DMS114 treated with DMSO at 0.1 percent for 48 hours (cell line): ENCODE measurements at regions not wholly inside any gene's neighbourhood (a gene's known extent, or its start where the extent isn't known, plus 50 kb on each side); places are given as distances from the start of the nearest gene placed in this dataset.

ENCODE experiments used
- DNase-seq: peaks from one replicate; lab custom pipeline; 2025; ENCODE audit not compliant: unreplicated experiment; lab: John Stamatoyannopoulos, UW

GRCh38 chr4:145427991-145428390 is 53.7 kb upstream of the SMAD1 start:
- no peak for DNase-seq

- no peak for DNase-seq
These were observed 54.4 kb upstream of the SMAD1 start for GRCh38 chr4:145427221-145427620.

GRCh38 chr4:145423017-145423708 is 58.5 kb upstream of the SMAD1 start:
- no peak for DNase-seq

GRCh38 chr4:145420595-145421214 is 60.9 kb upstream of the SMAD1 start:
- no peak for DNase-seq

GRCh38 chr4:145418739-145419138 is 62.9 kb upstream of the SMAD1 start:
- DNase-seq = no peak

GRCh38 chr4:145417348-145418130 is 64.1 kb upstream of the SMAD1 start:
- DNase-seq = no peak

- no peak for DNase-seq
These were observed 66.8 kb upstream of the SMAD1 start for GRCh38 chr4:145414841-145415240.

GRCh38 chr4:145414226-145414625 is 67.4 kb upstream of the SMAD1 start:
- no peak for DNase-seq

GRCh38 chr4:145406970-145407369 is 74.7 kb upstream of the SMAD1 start:
- no peak for DNase-seq

GRCh38 chr4:145404761-145405160 is 76.9 kb upstream of the SMAD1 start:
- DNase-seq = no peak

- DNase-seq = no peak
These were observed 85.1 kb upstream of the SMAD1 start for GRCh38 chr4:145396581-145396980.

- DNase-seq = no peak
These were observed 91.1 kb upstream of the SMAD1 start for GRCh38 chr4:145390571-145390970.

GRCh38 chr4:145389550-145389949 is 92.1 kb upstream of the SMAD1 start:
- no peak for DNase-seq

GRCh38 chr4:145388043-145388442 is 93.6 kb upstream of the SMAD1 start:
- DNase-seq = no peak

GRCh38 chr4:145387079-145387478 is 94.6 kb upstream of the SMAD1 start:
- no peak for DNase-seq

GRCh38 chr4:145381163-145381562 is 100.5 kb upstream of the SMAD1 start:
- no peak for DNase-seq

GRCh38 chr4:145380123-145380522 is 101.5 kb upstream of the SMAD1 start:
- no peak for DNase-seq

- no peak for DNase-seq
These were observed 106.2 kb upstream of the SMAD1 start for GRCh38 chr4:145375416-145375815.

- no peak for DNase-seq
These were observed 129.1 kb upstream of the SMAD1 start for GRCh38 chr4:145352438-145353145.

GRCh38 chr4:145351922-145352321 is 129.7 kb upstream of the SMAD1 start:
- no peak for DNase-seq

- DNase-seq = no peak
These were observed 130.5 kb upstream of the SMAD1 start for GRCh38 chr4:145351162-145351561.

- DNase-seq = no peak
These were observed 133.4 kb upstream of the SMAD1 start for GRCh38 chr4:145348291-145348690.
